ENCODE measurements at regions not wholly inside any gene's neighbourhood (a gene's known extent, or its start where the extent isn't known, plus 50 kb on each side); places are given as distances from the start of the nearest gene placed in this dataset.

DNA sequence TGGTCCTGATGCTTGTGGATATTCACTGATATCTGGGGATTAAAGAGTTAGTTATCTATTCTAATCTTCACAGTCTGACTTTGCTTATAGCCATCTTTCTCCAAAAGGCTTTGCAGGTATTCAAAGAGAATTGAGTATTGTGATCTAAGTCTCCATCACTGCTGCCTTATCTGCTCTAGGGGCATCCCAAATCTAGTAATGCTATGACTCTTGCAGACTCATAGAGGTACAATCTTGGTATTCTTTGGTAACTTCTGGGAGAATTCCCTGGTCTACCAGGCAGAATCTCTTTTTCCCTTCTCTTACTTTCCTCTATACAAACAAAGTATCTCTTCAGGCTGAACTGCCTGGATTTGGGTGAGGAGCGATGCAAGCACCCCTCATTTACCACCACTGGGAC lies 746.3 kb downstream of the JRKL start:
- no peak for DNase-seq (ENCODE audit: low read depth, low spot score)

DNA sequence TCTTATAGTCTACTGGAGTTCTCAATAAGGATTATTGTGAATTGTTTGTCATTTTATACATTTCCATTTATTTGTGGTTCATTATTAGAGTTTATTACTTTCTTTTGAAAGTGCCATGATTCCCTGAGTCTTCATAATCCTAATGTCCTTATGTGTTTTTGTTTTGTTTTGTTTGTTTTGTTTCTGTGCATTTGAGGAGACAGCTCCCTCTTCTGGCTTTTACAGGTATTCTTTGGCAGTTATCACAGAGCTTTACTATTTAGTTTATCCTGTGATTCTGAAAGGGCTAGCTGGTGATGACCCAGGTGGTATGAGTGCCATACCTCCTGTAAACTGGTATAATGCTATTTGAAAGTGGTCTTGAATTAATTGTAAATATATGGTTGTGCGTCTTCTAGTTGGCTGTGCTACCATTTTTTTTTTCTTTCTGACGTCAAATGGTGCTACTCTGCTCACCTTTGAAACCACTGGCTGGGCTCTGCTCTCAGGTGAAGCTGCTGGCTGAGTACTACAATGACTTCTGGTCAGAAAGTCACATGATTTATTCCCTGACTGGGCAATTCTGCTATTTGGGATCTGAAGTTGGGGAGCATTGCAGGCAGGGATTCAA lies 751.2 kb downstream of the JRKL start:
- no peak for DNase-seq (ENCODE audit: low read depth, low spot score)

DNA sequence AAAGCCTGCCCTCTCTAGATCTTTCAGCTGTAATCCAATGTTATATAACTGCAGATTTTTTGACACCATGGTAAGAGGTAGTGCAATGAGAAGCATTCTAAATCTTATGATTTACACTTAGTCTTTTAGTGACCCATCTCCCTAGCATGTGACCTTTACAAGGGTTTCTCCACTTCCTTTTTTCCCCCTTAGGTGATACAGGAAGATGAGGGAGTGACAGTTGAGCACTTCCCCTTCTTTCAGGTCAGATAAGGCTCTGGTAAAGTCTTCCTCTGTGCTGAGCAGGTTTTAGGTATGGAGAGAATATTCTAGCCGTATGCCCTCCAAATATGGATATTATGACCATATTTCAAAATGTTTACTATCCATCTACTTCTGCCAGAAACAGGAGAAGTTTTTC lies 753.6 kb downstream of the JRKL start:
- no peak for DNase-seq (ENCODE audit: low read depth, low spot score)

GRCh38 chr11:97149741-97150140 lies 759.9 kb downstream of the JRKL start:
- DNase-seq (ENCODE audit: low read depth, low spot score): no peak

GRCh38 chr11:97157221-97157740 lies 767.5 kb downstream of the JRKL start:
- no peak for DNase-seq (ENCODE audit: low read depth, low spot score)

DNA sequence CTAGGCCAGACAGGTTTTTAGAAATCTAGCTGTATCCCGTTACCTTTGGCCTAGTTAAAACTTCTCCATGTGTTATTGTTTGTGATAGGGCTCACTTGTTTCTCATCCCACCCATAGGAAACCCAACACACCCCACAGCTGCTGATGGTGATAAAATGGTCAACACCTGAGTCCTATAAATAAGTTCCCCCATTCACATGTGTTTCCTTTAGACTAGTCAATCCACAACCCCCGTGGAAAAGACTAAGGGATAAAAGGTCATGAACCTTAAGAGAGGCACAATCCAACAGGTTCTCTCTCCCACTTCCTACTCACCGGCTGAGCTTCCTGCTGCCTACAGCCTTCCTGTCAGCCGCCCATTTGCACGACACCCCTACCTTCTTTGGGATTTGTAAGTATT lies 768.4 kb downstream of the JRKL start:
- DNase-seq (ENCODE audit: low read depth, low spot score): no peak

DNA sequence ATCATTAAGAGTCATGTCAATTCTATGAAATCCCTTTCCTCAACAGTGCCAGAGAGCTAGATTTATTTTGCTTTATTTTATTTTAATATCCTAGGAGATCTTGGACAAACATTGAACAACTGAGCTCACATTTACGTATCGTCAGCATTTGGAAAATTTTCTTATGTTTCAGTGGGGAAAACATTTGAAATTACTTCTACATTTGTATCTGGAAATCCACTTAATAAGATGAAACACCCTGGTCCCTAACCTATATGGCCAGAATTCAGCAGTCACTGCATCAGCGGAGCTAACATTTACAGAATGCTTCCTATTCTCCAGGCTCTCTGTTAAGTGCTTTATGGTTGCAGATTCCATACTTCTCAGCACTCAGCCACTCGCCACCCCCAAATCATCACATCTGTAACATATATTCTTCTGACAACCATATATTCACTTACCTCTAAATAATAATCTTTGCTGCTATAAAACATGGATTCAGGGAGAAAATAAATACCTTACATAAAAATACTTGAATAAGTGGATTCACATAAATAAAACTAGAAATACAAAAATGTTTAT lies 773.9 kb downstream of the JRKL start:
- DNase-seq (ENCODE audit: low read depth, low spot score): no peak

- no peak for DNase-seq (ENCODE audit: low read depth, low spot score)
These were observed 812.2 kb downstream of the JRKL start for GRCh38 chr11:97201743-97202612.

DNA sequence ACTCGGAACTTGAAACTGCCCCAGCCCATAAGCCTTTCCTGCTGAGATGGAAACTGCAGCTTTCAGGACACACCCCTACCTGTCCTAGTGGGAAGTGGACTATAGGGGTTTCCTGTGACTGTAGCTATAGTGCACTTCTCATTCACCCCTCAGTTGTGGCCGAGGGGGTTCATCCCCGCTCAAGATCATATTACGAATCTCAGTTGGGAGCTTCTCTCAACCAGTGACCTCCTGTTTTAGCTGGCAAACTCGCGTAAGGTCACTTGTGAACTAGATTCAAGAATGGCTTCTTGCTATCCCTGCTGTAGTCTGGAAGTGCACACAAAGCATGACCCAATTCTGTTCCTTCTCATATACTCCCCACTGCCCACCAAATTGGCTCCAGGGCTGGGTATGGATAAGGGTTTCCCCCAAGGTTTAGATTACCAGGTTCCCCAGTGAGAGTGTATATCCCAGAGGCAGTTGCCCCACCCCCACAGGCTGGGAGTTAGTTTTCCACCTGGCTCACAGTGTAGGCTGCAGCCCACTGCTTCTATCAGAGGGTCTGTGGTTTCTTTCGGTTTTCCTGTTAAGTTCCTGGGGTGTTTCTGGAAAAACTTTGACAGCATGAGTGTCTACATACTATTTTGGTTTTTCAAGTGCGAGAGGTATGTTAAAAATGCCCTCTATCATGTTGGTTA lies 812.9 kb downstream of the JRKL start:
- no peak for DNase-seq (ENCODE audit: low read depth, low spot score)

GRCh38 chr11:97218011-97218410 lies 828.2 kb downstream of the JRKL start:
- DNase-seq (ENCODE audit: low read depth, low spot score): no peak

DNA sequence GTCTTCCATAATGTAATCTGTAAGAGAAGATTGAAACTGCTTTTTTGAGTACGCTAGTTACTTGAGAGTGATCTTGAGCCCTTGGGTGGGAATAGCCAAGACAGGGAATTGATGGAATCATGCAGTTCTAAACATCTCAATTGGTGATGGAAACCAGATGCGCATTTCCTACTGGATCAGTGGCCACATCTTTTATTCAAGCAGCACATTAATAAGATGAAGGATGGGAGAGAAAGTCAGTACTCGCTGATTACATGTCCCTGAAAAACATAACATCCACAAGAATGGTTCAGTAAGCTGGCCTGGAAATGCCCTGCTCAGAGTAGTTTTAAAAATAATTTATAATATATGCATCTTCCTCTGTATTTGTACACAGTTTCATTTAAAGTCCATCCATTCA lies 833.8 kb downstream of the JRKL start:
- no peak for DNase-seq (ENCODE audit: low read depth, low spot score)

GRCh38 chr11:97224396-97224795 lies 834.6 kb downstream of the JRKL start:
- DNase-seq (ENCODE audit: low read depth, low spot score): no peak

GRCh38 chr11:97225794-97226193 lies 836.0 kb downstream of the JRKL start:
- DNase-seq (ENCODE audit: low read depth, low spot score): no peak

GRCh38 chr11:97229936-97230335 lies 840.1 kb downstream of the JRKL start:
- DNase-seq (ENCODE audit: low read depth, low spot score): no peak

GRCh38 chr11:97231231-97231630 lies 841.4 kb downstream of the JRKL start:
- no peak for DNase-seq (ENCODE audit: low read depth, low spot score)

GRCh38 chr11:97234016-97234415 lies 844.2 kb downstream of the JRKL start:
- DNase-seq (ENCODE audit: low read depth, low spot score): no peak

GRCh38 chr11:97237151-97237550 lies 847.3 kb downstream of the JRKL start:
- DNase-seq (ENCODE audit: low read depth, low spot score): no peak

DNA sequence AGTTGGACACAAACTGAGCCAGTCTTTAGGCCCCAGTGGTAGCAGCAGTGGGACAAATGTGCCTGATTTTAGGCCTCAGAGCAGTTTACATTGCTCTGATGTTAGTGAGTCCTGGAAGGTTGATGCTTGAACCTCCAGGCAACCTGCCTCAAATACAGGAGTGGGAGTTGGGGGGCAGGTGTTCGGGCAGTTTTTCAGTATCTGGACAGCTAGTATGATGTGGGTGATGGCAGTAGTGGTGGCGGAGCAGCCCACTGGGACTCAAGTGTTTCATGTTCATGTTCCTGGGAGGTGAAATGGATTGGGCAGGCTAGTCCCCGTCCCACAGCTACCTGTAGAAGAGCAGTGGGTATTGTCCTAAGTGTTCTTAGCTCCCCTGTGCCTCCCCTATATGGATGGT lies 857.8 kb downstream of the JRKL start:
- DNase-seq (ENCODE audit: low read depth, low spot score): no peak

DNA sequence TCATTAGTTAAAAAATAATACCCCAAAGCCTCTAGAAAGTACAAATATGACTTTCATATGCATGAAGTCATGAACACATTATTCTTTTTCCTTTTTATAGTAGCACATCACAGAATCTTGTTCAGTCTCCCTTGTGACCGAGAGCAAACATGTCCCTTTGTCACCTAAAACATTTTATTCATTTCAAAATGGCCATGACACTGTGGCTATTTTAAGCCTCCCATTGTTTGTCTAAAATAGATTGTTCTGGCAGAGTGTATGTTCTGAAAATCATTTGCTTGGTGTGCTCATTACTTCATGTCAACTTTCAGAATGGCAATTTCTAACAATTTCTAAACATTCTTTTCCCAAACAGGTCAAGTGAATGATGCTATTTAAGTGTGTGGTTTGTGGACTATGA lies 865.0 kb downstream of the JRKL start:
- DNase-seq (ENCODE audit: low read depth, low spot score): no peak

- no peak for DNase-seq (ENCODE audit: low read depth, low spot score)
These were observed 869.6 kb downstream of the JRKL start for GRCh38 chr11:97259434-97259833.

GRCh38 chr11:97259884-97260283 lies 870.1 kb downstream of the JRKL start:
- DNase-seq (ENCODE audit: low read depth, low spot score): no peak

DNA sequence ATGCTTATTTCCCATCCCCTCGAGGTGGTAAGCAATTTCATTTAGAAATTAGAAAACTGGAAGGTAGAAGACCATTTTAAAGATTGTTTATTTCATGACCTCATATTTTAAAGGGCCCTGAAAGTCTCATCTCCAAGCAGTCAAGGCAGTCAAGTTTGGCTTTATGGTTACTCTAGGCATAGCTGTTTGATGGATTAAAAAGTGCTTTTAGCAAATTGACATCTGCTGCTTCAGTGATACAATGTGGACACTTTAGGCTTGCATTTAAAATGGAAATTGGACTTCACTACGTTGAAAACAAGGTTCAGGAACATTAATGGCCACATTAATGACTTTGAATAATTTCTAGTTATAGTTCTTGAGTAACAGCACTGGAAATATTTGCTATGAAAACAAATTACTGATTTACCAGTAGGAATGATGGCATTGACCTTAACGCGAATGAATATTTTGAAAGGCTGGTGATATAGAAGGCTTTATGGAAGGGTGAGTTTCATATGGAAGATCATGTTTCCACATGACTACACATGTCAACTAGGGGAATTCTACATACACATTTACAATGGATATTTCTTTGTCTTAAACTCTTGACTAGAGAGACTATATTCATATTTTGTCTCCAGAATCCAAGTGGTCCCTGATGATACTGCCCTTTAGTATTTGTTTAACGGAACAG lies 873.5 kb downstream of the JRKL start:
- no peak for DNase-seq (ENCODE audit: low read depth, low spot score)

All from brain pericyte (primary cell).